ENCODE measurements at regions not wholly inside any gene's neighbourhood (a gene's known extent, or its start where the extent isn't known, plus 50 kb on each side); places are given as distances from the start of the nearest gene placed in this dataset.
"Not testable (repeated sequence)": the region's sequence is repeated elsewhere in the genome, so short reads cannot be mapped to it uniquely, and the experiment has no call there.

GRCh38 chr1:48066936-48067335 is 69.8 kb upstream of the TRABD2B start:
- TF ChIP-seq EMX1 (CRISPR knock-in tag; IDR thresholded peaks at IDR 0.05): no peak
- no peak for TF ChIP-seq NR2C2 (CRISPR knock-in tag; IDR thresholded peaks at IDR 0.05)
- no peak for TF ChIP-seq MYBL2 (CRISPR knock-in tag; IDR thresholded peaks at IDR 0.05)
- TF ChIP-seq STAT6 (CRISPR knock-in tag; conservative IDR thresholded peaks at IDR 0.05; ENCODE audit: low read depth): no peak
- no peak for TF ChIP-seq KAT7 (CRISPR knock-in tag; IDR thresholded peaks at IDR 0.05; ENCODE audit: borderline replicate concordance)
- TF ChIP-seq ZNF512 (CRISPR knock-in tag; IDR thresholded peaks at IDR 0.05; ENCODE audit: borderline replicate concordance): no peak
- no peak for TF ChIP-seq MLX (CRISPR knock-in tag; IDR thresholded peaks at IDR 0.05)
- ChIA-PET POLR2A (no interaction called here), CTCF (interaction anchor here (1.2 to 1.9 kb wide), 2 partner anchors 27 to 69 kb away, joined by 4 to 6 read pairs; partner anchors contain the start of gene TRABD2B)
- no peaks in the 10 kb centered on the region for H3K4me1 Mint-ChIP-seq
- H3K36me3 Mint-ChIP-seq: no peaks in the 10 kb centered on the region
- 0 out of 2 replicates have a peak, but pooled peaks cover 8% of the 10 kb centered on the region for H3K9me3 Mint-ChIP-seq
- H3K4me3 Mint-ChIP-seq: no peak overlapping the region
- ATAC-seq (no peak), DNase-seq (ENCODE audit: low spot score) (no peak)
- H3K27ac Mint-ChIP-seq: no peak overlapping the region
- H3K27me3 Mint-ChIP-seq (ENCODE audit: low read depth): peaks cover 25% of the 10 kb centered on the region

- not testable (repeated sequence) for H3K9me3 Mint-ChIP-seq; H3K36me3 Mint-ChIP-seq; DNase-seq (ENCODE audit: low spot score); H3K27ac Mint-ChIP-seq; ATAC-seq; H3K4me3 Mint-ChIP-seq; H3K4me1 Mint-ChIP-seq
- CTCF ChIA-PET: interaction anchor here (1.0 kb wide), 1 partner anchor 67 kb away, joined by 3 read pairs; the partner anchor contains the start of gene TRABD2B
- POLR2A ChIA-PET: interaction anchor here (0.5 kb wide), 1 partner anchor 241 kb away, joined by 3 read pairs; no protein-coding TSS in a partner anchor
- H3K27me3 Mint-ChIP-seq (ENCODE audit: low read depth): peaks cover 33% of the 10 kb centered on the region
These were observed 67.5 kb upstream of the TRABD2B start for GRCh38 chr1:48064693-48065092.

- ATAC-seq (no peak), DNase-seq (ENCODE audit: low spot score) (no peak)
- peaks cover 19% of the 10 kb centered on the region for H3K27me3 Mint-ChIP-seq (ENCODE audit: low read depth)
- H3K4me1 Mint-ChIP-seq: peaks cover 6% of the 10 kb centered on the region
- CTCF ChIA-PET: interaction anchor here (1.7 to 5.4 kb wide), 6 partner anchors 11 to 89 kb away, joined by 4 to 78 read pairs (median 10); partner anchors contain the start of gene TRABD2B
- H3K4me3 Mint-ChIP-seq: no peak overlapping the region
- H3K36me3 Mint-ChIP-seq: no peaks in the 10 kb centered on the region
- POLR2A ChIA-PET: no interaction called here
- H3K27ac Mint-ChIP-seq: no peak overlapping the region
- H3K9me3 Mint-ChIP-seq: no peaks in the 10 kb centered on the region
- TF ChIP-seq ZNF532 (CRISPR knock-in tag; IDR thresholded peaks at IDR 0.05; ENCODE audit: borderline replicate concordance) (no peak), IRF2 (CRISPR knock-in tag; IDR thresholded peaks at IDR 0.05; ENCODE audit: borderline replicate concordance, low read depth) (no peak), TEAD4 (CRISPR knock-in tag; IDR thresholded peaks at IDR 0.05) (no peak), ZNF232 (CRISPR knock-in tag; IDR thresholded peaks at IDR 0.05) (no peak)
These were observed 65.2 kb upstream of the TRABD2B start for GRCh38 chr1:48062353-48062752.
